RWPE1 (cell line): ENCODE measurements at regions not wholly inside any gene's neighbourhood (a gene's known extent, or its start where the extent isn't known, plus 50 kb on each side); places are given as distances from the start of the nearest gene placed in this dataset.
A peak's percentile ranks its signal among the peaks of the same experiment; 100 is the strongest.

ENCODE experiments used
- CTCF ChIA-PET: fragments of 350-600 bp; sonication (Branson Sonifier 250); formaldehyde crosslinking; extraction: SDS; loops from one replicate; lab custom pipeline; 2021; lab: Yijun Ruan, JAX
- POLR2A ChIA-PET: fragments of 400-600 bp; formaldehyde crosslinking; extraction: SDS; loops from one replicate; lab custom pipeline; 2020; ENCODE audit warnings: antibody characterized with exemption; ENCODE audit not compliant: low non-redundant PET; lab: Yijun Ruan, JAX
- DNase-seq: peaks from one replicate; pipeline ENCODE4 v3.0.0; 2012; ENCODE audit warnings: low spot score
- H3K27ac ChIP-seq: fragments of 450-650 bp; 2 replicates; pipeline ENCODE4 v1.5.1; 2017
- TF ChIP-seq, protein P1 (sequence below): fragments of 450-650 bp; conservative IDR thresholded peaks from 2 replicates; pipeline ENCODE4 v1.5.1; 2017; ENCODE audit warnings: low read depth, mild to moderate bottlenecking

- no peak overlapping the region for H3K27ac ChIP-seq
- DNase-seq, result no peak
- TF ChIP-seq, protein P1, sequence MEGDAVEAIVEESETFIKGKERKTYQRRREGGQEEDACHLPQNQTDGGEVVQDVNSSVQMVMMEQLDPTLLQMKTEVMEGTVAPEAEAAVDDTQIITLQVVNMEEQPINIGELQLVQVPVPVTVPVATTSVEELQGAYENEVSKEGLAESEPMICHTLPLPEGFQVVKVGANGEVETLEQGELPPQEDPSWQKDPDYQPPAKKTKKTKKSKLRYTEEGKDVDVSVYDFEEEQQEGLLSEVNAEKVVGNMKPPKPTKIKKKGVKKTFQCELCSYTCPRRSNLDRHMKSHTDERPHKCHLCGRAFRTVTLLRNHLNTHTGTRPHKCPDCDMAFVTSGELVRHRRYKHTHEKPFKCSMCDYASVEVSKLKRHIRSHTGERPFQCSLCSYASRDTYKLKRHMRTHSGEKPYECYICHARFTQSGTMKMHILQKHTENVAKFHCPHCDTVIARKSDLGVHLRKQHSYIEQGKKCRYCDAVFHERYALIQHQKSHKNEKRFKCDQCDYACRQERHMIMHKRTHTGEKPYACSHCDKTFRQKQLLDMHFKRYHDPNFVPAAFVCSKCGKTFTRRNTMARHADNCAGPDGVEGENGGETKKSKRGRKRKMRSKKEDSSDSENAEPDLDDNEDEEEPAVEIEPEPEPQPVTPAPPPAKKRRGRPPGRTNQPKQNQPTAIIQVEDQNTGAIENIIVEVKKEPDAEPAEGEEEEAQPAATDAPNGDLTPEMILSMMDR, result no peak
- POLR2A ChIA-PET, result no interaction called here
- CTCF ChIA-PET, result no interaction called here
These were observed 78.4 kb upstream of the NR3C1 start for GRCh38 chr5:143481697-143482531.

- TF ChIP-seq, protein P1, result no peak
- H3K27ac ChIP-seq, result no peak overlapping the region
- DNase-seq, result no peak
- ChIA-PET POLR2A (no interaction called here), CTCF (interaction anchor here (0.6 to 0.7 kb wide), 3 partner anchors 9 to 556 kb away, joined by 3 to 6 read pairs (median 3); no protein-coding TSS in a partner anchor)
These were observed 76.5 kb upstream of the NR3C1 start for GRCh38 chr5:143480001-143480400.

DNA sequence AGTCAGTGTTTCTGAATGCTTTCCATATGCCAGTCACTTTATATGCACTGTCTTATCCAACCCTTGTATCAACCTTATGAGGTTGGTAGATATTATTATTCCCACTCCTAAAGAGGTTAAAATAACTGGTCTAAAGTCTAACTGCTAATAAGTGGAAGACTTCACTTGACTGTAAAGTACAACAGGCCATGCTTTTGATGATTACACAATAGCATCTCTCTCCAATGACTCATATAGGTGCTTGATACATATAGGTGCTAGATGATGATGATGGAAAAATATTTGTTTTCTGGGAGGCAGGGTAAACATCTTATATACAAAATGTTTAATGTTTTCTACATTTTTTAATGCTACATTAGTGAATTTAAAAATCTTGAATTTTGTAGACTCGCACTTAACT is 75.9 kb upstream of the NR3C1 start:
- CTCF ChIA-PET, result no interaction called here
- POLR2A ChIA-PET, result no interaction called here

DNA sequence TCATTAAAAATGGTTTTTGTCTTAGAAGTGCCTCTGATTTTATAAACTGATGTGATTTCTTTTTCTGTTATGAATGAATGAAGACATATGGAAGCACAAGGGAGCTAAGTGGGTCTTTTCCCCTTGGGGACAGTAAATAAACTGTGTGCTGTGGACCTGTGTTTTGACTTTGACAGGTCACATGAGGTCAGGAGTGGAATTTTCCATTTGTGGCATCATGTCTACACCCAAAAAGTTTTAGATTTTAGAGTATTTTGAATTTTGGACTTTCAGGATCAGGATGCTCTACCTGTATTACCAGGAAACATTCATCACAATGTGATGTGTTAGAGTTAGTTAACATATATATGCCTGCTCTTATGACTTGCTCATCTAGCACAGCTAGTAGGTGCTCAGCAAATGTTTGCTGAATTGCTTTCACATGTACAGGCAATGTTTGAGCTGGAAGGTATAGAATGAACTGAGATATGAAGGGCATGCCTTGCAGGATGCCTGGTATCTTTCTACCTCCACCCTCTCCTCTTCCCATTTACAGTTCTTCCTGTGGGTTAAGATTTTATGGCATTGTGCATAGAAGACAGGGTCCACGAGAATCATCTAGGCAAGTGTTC is 73.2 kb upstream of the NR3C1 start:
- no peak overlapping the region for H3K27ac ChIP-seq
- CTCF ChIA-PET, result interaction anchor here (0.8 kb wide), 1 partner anchor 8 kb away, joined by 3 read pairs; no protein-coding TSS in a partner anchor
- DNase-seq, result no peak
- TF ChIP-seq, protein P1, result no peak
- POLR2A ChIA-PET, result no interaction called here

More for the DNA sequence above, 75.9 kb upstream of the NR3C1 start:
- no peak overlapping the region for H3K27ac ChIP-seq
- TF ChIP-seq, protein P1, result no peak
- DNase-seq, result peak; percentile 81

- no peak for DNase-seq
- CTCF ChIA-PET, result no interaction called here
- POLR2A ChIA-PET, result no interaction called here
- TF ChIP-seq, protein P1, result no peak
- H3K27ac ChIP-seq, result no peak overlapping the region
These were observed 71.1 kb upstream of the NR3C1 start for GRCh38 chr5:143474616-143475015.

DNA sequence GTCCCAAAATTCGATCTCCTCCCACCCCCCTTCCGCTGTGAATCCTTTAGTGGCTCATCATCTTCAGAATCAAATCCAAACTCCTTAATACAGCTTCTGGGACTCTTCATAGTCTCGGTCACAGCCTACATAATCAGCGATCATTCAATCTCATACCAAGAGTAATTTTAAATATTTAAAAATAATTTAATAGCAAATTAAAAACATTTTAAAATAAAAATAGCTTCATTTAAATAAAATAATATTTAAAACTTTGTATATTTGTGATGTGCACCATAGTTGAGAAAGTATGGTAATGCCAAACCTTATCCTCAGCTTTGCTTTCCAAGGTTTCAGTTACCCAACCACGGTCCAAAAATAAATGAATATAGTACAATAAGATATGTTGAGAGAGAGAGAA is 70.0 kb upstream of the NR3C1 start:
- TF ChIP-seq, protein P1, result no peak
- CTCF ChIA-PET, result no interaction called here
- DNase-seq, result no peak
- no peak overlapping the region for H3K27ac ChIP-seq
- POLR2A ChIA-PET, result no interaction called here
